Glomerular visceral epithelial cell (primary cell): ENCODE measurements at regions not wholly inside any gene's neighbourhood (a gene's known extent, or its start where the extent isn't known, plus 50 kb on each side); places are given as distances from the start of the nearest gene placed in this dataset.

Experiments used
- DNase-seq: peaks from one replicate; pipeline ENCODE4 v3.0.0-alpha.2; 2016; ENCODE audit errors: extremely low spot score

GRCh38 chr2:173419506-173419905 is 64.8 kb downstream of the CDCA7 start:
- no peak for DNase-seq

- no peak for DNase-seq
Measured at GRCh38 chr2:173424886-173425285, 70.2 kb downstream of the CDCA7 start.

- peak; percentile 34 for DNase-seq
Measured at GRCh38 chr2:173427887-173428668, 73.4 kb downstream of the CDCA7 start.

GRCh38 chr2:173431191-173431590 is 76.5 kb downstream of the CDCA7 start:
- DNase-seq = no peak

GRCh38 chr2:173432049-173432754 is 77.5 kb downstream of the CDCA7 start:
- DNase-seq = no peak

- no peak for DNase-seq
Measured at GRCh38 chr2:173434762-173435569, 80.3 kb downstream of the CDCA7 start.

GRCh38 chr2:173435574-173435973 is 80.9 kb downstream of the CDCA7 start:
- no peak for DNase-seq

- DNase-seq = no peak
Measured at GRCh38 chr2:173436088-173436487, 81.4 kb downstream of the CDCA7 start.

GRCh38 chr2:173441222-173441621 is 86.5 kb downstream of the CDCA7 start:
- DNase-seq = no peak

GRCh38 chr2:173442542-173442941 is 87.9 kb downstream of the CDCA7 start:
- DNase-seq = no peak

GRCh38 chr2:173446722-173447121 is 92.0 kb downstream of the CDCA7 start:
- no peak for DNase-seq

- DNase-seq = peak; percentile 81
Measured at GRCh38 chr2:173448938-173449471, 94.3 kb downstream of the CDCA7 start.

- no peak for DNase-seq
Measured at GRCh38 chr2:173451118-173451517, 96.4 kb downstream of the CDCA7 start.

GRCh38 chr2:173451941-173452340 is 97.3 kb downstream of the CDCA7 start:
- DNase-seq = no peak

GRCh38 chr2:173452416-173452815 is 97.7 kb downstream of the CDCA7 start:
- no peak for DNase-seq

GRCh38 chr2:173456960-173457359 is 102.3 kb downstream of the CDCA7 start:
- DNase-seq = no peak

GRCh38 chr2:173457366-173457765 is 102.7 kb downstream of the CDCA7 start:
- no peak for DNase-seq

- DNase-seq = no peak
Measured at GRCh38 chr2:173458991-173459780, 104.5 kb downstream of the CDCA7 start.

GRCh38 chr2:173462892-173463840 is 108.5 kb downstream of the CDCA7 start:
- no peak for DNase-seq

- no peak for DNase-seq
Measured at GRCh38 chr2:173463846-173464245, 109.2 kb downstream of the CDCA7 start.
